Thoracic aorta (tissue), 2 donors: ENCODE measurements at regions not wholly inside any gene's neighbourhood (a gene's known extent, or its start where the extent isn't known, plus 50 kb on each side); places are given as distances from the start of the nearest gene placed in this dataset.

Experiments used
- ATAC-seq: fragments of 150-250 bp; one replicate; pipeline ENCODE4 v1.8.0; 2017; ENCODE audit warnings: low read depth; ENCODE audit not compliant: insufficient number of reproducible peaks, low FRiP score
- DNase-seq: peaks from one replicate; pipeline ENCODE4 v3.0.0-alpha.2; 2020; ENCODE audit warnings: low spot score
- H3K27ac ChIP-seq, 2 donors: fragments of 200-600 bp; sonication (generic); 1 replicate in 1 of 2; 2 replicates in 1 of 2; pipeline ENCODE4 v1.5.1; 2016; ENCODE audit warnings: mild to moderate bottlenecking in 2 of 2, moderate library complexity in 2 of 2
- H3K27me3 ChIP-seq: fragments of 200-600 bp; sonication (generic); replicated peaks from 2 replicates; pipeline ENCODE4 v1.6.0; 2016; ENCODE audit warnings: mild to moderate bottlenecking; ENCODE audit not compliant: insufficient read depth
- H3K36me3 ChIP-seq: fragments of 200-600 bp; sonication (generic); one replicate; pipeline ENCODE4 v1.5.1; 2016
- H3K4me1 ChIP-seq, 2 donors: fragments of 200-600 bp; sonication (generic); 1 replicate in 1 of 2; 2 replicates in 1 of 2; pipeline versions ENCODE4 v1.5.1 to v1.6.0; 2016; ENCODE audit warnings: low read depth in 2 of 2, mild to moderate bottlenecking in 1 of 2; ENCODE audit not compliant: control insufficient read depth in 1 of 2
- H3K4me3 ChIP-seq: fragments of 200-600 bp; sonication (generic); 2 replicates; pipeline ENCODE4 v1.5.1; 2016; ENCODE audit warnings: mild to moderate bottlenecking
- H3K9me3 ChIP-seq: fragments of 200-600 bp; sonication (generic); 2 replicates; pipeline ENCODE4 v1.5.1; 2016
- CTCF ChIP-seq: fragments of 200-600 bp; sonication (generic); IDR thresholded peaks from one replicate; pipeline ENCODE4 v1.5.1; 2019; ENCODE audit warnings: antibody characterized with exemption

GRCh38 chr18:60676815-60677214 lies 304.2 kb upstream of the MC4R start:
- no peak for TF ChIP-seq CTCF
- H3K4me1 ChIP-seq: no peaks in the 10 kb centered on the region
- no peak for ATAC-seq

GRCh38 chr18:60684843-60685513 lies 312.4 kb upstream of the MC4R start:
- H3K9me3 ChIP-seq: no peaks in the 10 kb centered on the region
- DNase-seq (no peak), ATAC-seq (no peak)
- no peak overlapping the region for H3K27ac ChIP-seq
- H3K4me3 ChIP-seq: no peak overlapping the region
- no peaks in the 10 kb centered on the region for H3K36me3 ChIP-seq
- peak; percentile 51 for TF ChIP-seq CTCF
- no peaks in the 10 kb centered on the region for H3K27me3 ChIP-seq
- no peaks in the 10 kb centered on the region for H3K4me1 ChIP-seq

More at GRCh38 chr18:60676815-60677214, 304.2 kb upstream of the MC4R start:
- Histone ChIP-seq H3K27ac (no peak overlapping the region), H3K36me3 (no peaks in the 10 kb centered on the region), H3K27me3 (no peaks in the 10 kb centered on the region), H3K9me3 (no peaks in the 10 kb centered on the region), H3K4me3 (no peak overlapping the region)
- no peak for DNase-seq

- no peaks in the 10 kb centered on the region for H3K27me3 ChIP-seq
- ATAC-seq: no peak
- no peaks in the 10 kb centered on the region for H3K36me3 ChIP-seq
- no peaks in the 10 kb centered on the region for H3K9me3 ChIP-seq
- no peak overlapping the region for H3K4me3 ChIP-seq
- no peak for DNase-seq
- TF ChIP-seq CTCF: no peak
- no peaks in the 10 kb centered on the region for H3K4me1 ChIP-seq
- H3K27ac ChIP-seq: no peak overlapping the region
Observed at GRCh38 chr18:60686142-60686541, 313.6 kb upstream of the MC4R start.

- Histone ChIP-seq H3K27ac (no peak overlapping the region), H3K4me1 (no peaks in the 10 kb centered on the region), H3K36me3 (no peaks in the 10 kb centered on the region), H3K9me3 (no peaks in the 10 kb centered on the region), H3K4me3 (no peak overlapping the region), H3K27me3 (no peaks in the 10 kb centered on the region)
- no peak for TF ChIP-seq CTCF
- ATAC-seq: no peak
- DNase-seq: no peak
Observed at GRCh38 chr18:60691061-60691460, 318.5 kb upstream of the MC4R start.

- Histone ChIP-seq H3K9me3 (no peaks in the 10 kb centered on the region), H3K4me1 (no peaks in the 10 kb centered on the region), H3K27me3 (no peaks in the 10 kb centered on the region), H3K36me3 (no peaks in the 10 kb centered on the region), H3K27ac (no peak overlapping the region), H3K4me3 (no peak overlapping the region)
- no peak for TF ChIP-seq CTCF
- DNase-seq (no peak), ATAC-seq (no peak)
Observed at GRCh38 chr18:60693426-60693825, 320.9 kb upstream of the MC4R start.
